Smooth muscle cell (in vitro differentiated cells): ENCODE measurements at regions not wholly inside any gene's neighbourhood (a gene's known extent, or its start where the extent isn't known, plus 50 kb on each side); places are given as distances from the start of the nearest gene placed in this dataset.

ENCODE experiments used
- DNase-seq: peaks from one replicate; lab custom pipeline; 2025; ENCODE audit not compliant: unreplicated experiment; lab: John Stamatoyannopoulos, UW
- H2AFZ ChIP-seq: fragments of 200-600 bp; sonication (generic); 2 replicates; pipeline ENCODE4 v1.6.0; 2016; ENCODE audit warnings: antibody characterized with exemption, low read depth, mild to moderate bottlenecking
- H3F3A ChIP-seq: fragments of 200-600 bp; sonication (generic); 2 replicates; pipeline ENCODE4 v1.6.0; 2017; ENCODE audit warnings: antibody characterized with exemption, low read depth
- H3K27ac ChIP-seq: fragments of 200-600 bp; sonication (generic); 2 replicates; pipeline ENCODE4 v1.5.1; 2016; ENCODE audit warnings: low read depth, mild to moderate bottlenecking
- H3K27me3 ChIP-seq: fragments of 200-600 bp; sonication (generic); 2 replicates; pipeline ENCODE4 v1.6.1; 2016; ENCODE audit warnings: low read depth, mild to moderate bottlenecking
- H3K36me3 ChIP-seq: fragments of 200-600 bp; sonication (generic); 2 replicates; pipeline ENCODE4 v1.5.1; 2016; ENCODE audit warnings: low read depth
- H3K4me1 ChIP-seq: fragments of 200-600 bp; sonication (generic); 2 replicates; pipeline ENCODE4 v1.5.1; 2016; ENCODE audit warnings: low read depth
- H3K4me2 ChIP-seq: fragments of 200-600 bp; sonication (generic); 2 replicates; pipeline ENCODE4 v1.6.0; 2016; ENCODE audit warnings: mild to moderate bottlenecking
- H3K4me3 ChIP-seq: fragments of 200-600 bp; sonication (generic); 2 replicates; pipeline ENCODE4 v1.5.1; 2016; ENCODE audit warnings: mild to moderate bottlenecking
- H3K79me2 ChIP-seq: fragments of 200-600 bp; sonication (generic); 2 replicates; pipeline ENCODE4 v1.6.0; 2016; ENCODE audit warnings: low read depth, mild to moderate bottlenecking
- H3K9ac ChIP-seq: fragments of 200-600 bp; sonication (generic); 2 replicates; pipeline ENCODE4 v1.6.0; 2016; ENCODE audit warnings: low read depth
- H3K9me3 ChIP-seq: fragments of 200-600 bp; sonication (generic); replicated peaks from 2 replicates; pipeline ENCODE4 v1.5.1; 2016; ENCODE audit warnings: low read depth
- H4K20me1 ChIP-seq: fragments of 200-600 bp; sonication (generic); 2 replicates; pipeline ENCODE4 v1.6.0; 2016; ENCODE audit warnings: low read depth
- CTCF ChIP-seq: fragments of 200-600 bp; sonication (generic); IDR thresholded peaks from 2 replicates; pipeline ENCODE4 v1.5.1; 2017; ENCODE audit warnings: borderline replicate concordance, mild to moderate bottlenecking, antibody characterized with exemption; ENCODE audit not compliant: insufficient read depth, poor library complexity, severe bottlenecking
- WGBS: methylation state at CpG from one replicate; pipeline ENCODE4 v1.1.7; 2016; ENCODE audit warnings: low lambda C conversion rate; 5-methylcytosine and 5-hydroxymethylcytosine counted together

- peaks cover 28% of the 10 kb centered on the region for H3K4me1 ChIP-seq
- no peaks in the 10 kb centered on the region for H3K9me3 ChIP-seq
- no peaks in the 10 kb centered on the region for H3K36me3 ChIP-seq
- H4K20me1 ChIP-seq = no peaks in the 10 kb centered on the region
- no peak overlapping the region for H3K9ac ChIP-seq
- no peak for TF ChIP-seq CTCF
- DNase-seq = no peak
- no peak overlapping the region for H3K4me3 ChIP-seq
- H3K27ac ChIP-seq = no peak overlapping the region
- peaks cover 45% of the 10 kb centered on the region for H3K27me3 ChIP-seq
- no peak overlapping the region for H2AFZ ChIP-seq
- no peaks in the 10 kb centered on the region for H3K79me2 ChIP-seq
- no peaks in the 10 kb centered on the region for H3F3A ChIP-seq
- no peak overlapping the region for H3K4me2 ChIP-seq
- 82% methylated on average over 12 of the region's 12 CpGs for WGBS
These were observed 100.1 kb upstream of the DIO3 start for GRCh38 chr14:101460986-101461750.

- Histone ChIP-seq H3K79me2 (no peaks in the 10 kb centered on the region), H3K9ac (no peak overlapping the region), H2AFZ (no peak overlapping the region), H4K20me1 (no peaks in the 10 kb centered on the region), H3K4me1 (peaks cover 20% of the 10 kb centered on the region), H3K27ac (no peak overlapping the region), H3K36me3 (no peaks in the 10 kb centered on the region), H3F3A (no peaks in the 10 kb centered on the region), H3K9me3 (no peaks in the 10 kb centered on the region), H3K4me3 (no peak overlapping the region), H3K4me2 (no peak overlapping the region), H3K27me3 (peaks cover 37% of the 10 kb centered on the region)
- DNase-seq = no peak
- 91% methylated on average over 8 of the region's 8 CpGs for WGBS
- TF ChIP-seq CTCF = no peak
These were observed 99.4 kb upstream of the DIO3 start for GRCh38 chr14:101461891-101462290.

GRCh38 chr14:101462726-101463565 lies 98.3 kb upstream of the DIO3 start:
- H3K9ac ChIP-seq = no peak overlapping the region
- no peak overlapping the region for H2AFZ ChIP-seq
- no peak for DNase-seq
- no peaks in the 10 kb centered on the region for H3K79me2 ChIP-seq
- no peaks in the 10 kb centered on the region for H4K20me1 ChIP-seq
- H3K9me3 ChIP-seq = no peaks in the 10 kb centered on the region
- H3F3A ChIP-seq = no peaks in the 10 kb centered on the region
- H3K36me3 ChIP-seq = no peaks in the 10 kb centered on the region
- TF ChIP-seq CTCF = no peak
- peaks cover 28% of the 10 kb centered on the region for H3K27me3 ChIP-seq
- no peak overlapping the region for H3K4me2 ChIP-seq
- H3K4me3 ChIP-seq = no peak overlapping the region
- peaks cover 16% of the 10 kb centered on the region for H3K4me1 ChIP-seq
- H3K27ac ChIP-seq = no peak overlapping the region
- 81% methylated on average over 14 of the region's 15 CpGs for WGBS
